ENCODE measurements at regions not wholly inside any gene's neighbourhood (a gene's known extent, or its start where the extent isn't known, plus 50 kb on each side); places are given as distances from the start of the nearest gene placed in this dataset.

DNA sequence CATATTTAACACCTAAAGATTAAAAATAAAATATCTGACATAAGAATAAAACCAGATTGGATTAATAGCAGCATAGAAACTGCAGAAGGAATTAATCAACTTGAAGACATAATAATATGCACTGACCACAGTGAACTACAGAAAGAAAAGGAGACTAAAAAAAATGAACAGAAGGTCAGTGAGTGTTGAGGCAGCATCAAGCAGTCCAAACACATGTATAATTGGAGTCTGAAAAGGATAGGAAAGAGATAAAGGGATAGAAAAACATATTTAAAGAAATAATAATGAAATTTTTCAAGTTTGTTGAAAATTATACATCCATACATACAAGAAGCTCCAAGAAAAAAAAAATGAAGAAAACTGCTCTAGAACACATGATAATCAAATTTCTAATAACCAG lies 756.2 kb downstream of the GATA3 start:
- H3K4me3 ChIP-seq (ENCODE audit: low read depth, low read length), result no peak overlapping the region
- no peak for TF ChIP-seq CTCF (IDR thresholded peaks at IDR 0.05; ENCODE audit: borderline replicate concordance, insufficient read depth, low read depth, low read length)

DNA sequence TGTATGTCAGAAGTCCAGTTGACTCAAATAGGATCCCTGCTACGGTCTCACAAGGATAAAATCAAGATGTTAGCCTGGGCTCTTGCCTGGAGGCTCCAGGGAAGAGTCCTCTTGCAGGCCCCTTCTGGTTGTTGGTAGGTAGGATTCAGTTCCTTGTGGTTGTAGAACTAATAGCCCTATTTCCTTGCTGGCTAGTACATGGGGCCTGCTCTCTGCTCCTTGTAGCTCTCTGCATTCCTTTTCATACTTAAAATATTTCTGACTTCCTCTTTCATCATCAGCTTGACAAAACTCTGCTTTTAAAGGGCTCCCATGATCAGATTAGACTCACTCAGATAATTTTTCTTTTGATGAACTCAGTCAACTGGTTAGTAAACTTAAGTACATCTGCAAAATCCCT lies 756.7 kb downstream of the GATA3 start:
- no peak for TF ChIP-seq CTCF (IDR thresholded peaks at IDR 0.05; ENCODE audit: borderline replicate concordance, insufficient read depth, low read depth, low read length)
- no peak overlapping the region for H3K4me3 ChIP-seq (ENCODE audit: low read depth, low read length)

DNA sequence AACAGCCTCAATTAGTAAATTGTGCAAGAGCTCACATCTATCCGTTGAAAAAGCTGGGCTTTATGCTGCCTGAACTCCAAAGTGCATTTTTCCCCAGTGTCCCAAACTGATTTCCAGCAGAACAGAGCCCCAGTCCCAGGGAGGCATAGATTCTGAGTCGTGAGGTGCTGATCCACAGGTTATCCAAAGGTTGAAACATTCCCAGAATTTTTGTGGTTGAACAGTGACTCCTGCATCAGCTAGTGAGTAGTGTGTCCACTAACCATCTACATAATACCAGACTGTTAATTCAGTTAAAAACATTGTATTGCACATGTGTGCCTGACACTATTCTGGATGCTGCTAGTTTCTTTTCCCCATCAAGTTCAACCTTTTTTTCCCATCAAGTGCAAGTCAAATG lies 761.5 kb downstream of the GATA3 start:
- no peak for TF ChIP-seq CTCF (IDR thresholded peaks at IDR 0.05; ENCODE audit: borderline replicate concordance, insufficient read depth, low read depth, low read length)

GRCh38 chr10:8817299-8817698 lies 762.8 kb downstream of the GATA3 start:
- no peak for TF ChIP-seq CTCF (IDR thresholded peaks at IDR 0.05; ENCODE audit: borderline replicate concordance, insufficient read depth, low read depth, low read length)
- no peak overlapping the region for H3K4me3 ChIP-seq (ENCODE audit: low read depth, low read length)

More for the DNA sequence above, 761.5 kb downstream of the GATA3 start:
- H3K4me3 ChIP-seq (ENCODE audit: low read depth, low read length), result no peak overlapping the region

DNA sequence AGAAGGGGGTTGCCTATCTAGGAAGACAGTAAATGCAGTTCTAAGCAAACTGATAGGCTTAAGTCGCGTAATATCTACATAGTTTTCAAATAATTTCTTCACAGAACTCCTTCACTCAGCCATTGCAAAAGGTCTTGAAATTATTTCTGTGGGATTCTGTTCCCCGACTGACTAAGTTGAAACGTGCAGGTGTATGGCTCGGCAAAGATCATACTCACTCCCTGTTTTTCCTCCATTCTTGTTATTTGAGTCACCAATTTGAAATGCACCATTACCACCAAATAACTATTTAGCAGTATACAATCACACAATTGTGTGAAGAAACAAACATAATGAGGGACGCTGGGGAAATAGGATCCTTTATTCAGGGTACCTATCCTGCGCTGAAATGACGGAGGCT lies 771.1 kb downstream of the GATA3 start:
- H3K4me3 ChIP-seq (ENCODE audit: low read depth, low read length), result no peak overlapping the region
- no peak for TF ChIP-seq CTCF (IDR thresholded peaks at IDR 0.05; ENCODE audit: borderline replicate concordance, insufficient read depth, low read depth, low read length)

- TF ChIP-seq CTCF (IDR thresholded peaks at IDR 0.05; ENCODE audit: borderline replicate concordance, insufficient read depth, low read depth, low read length), result no peak
- no peak overlapping the region for H3K4me3 ChIP-seq (ENCODE audit: low read depth, low read length)
Observed at GRCh38 chr10:8829592-8829991, 775.1 kb downstream of the GATA3 start.

DNA sequence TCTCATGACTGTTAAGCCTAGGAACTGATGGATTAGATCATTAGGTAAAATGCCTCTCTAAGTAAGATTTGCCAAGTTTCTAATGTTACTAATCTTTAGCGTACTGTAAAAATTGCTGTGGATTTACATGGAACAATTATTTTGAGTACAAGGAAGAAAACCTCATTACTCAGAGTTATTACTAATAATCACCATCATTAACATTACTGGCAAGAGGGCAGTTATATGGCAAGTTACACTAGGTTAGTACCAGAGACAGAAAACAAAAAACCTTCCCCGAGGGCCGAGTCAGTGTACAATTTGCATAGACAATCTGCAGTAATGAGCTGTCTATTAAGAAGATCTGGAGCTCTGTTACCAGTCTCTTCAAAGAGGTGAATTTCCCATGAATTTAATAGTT lies 775.6 kb downstream of the GATA3 start:
- no peak for TF ChIP-seq CTCF (IDR thresholded peaks at IDR 0.05; ENCODE audit: borderline replicate concordance, insufficient read depth, low read depth, low read length)

More for the DNA sequence above, 775.6 kb downstream of the GATA3 start:
- H3K4me3 ChIP-seq (ENCODE audit: low read depth, low read length), result no peak overlapping the region

Data from GM12875 (cell line).